ENCODE measurements at regions not wholly inside any gene's neighbourhood (a gene's known extent, or its start where the extent isn't known, plus 50 kb on each side); places are given as distances from the start of the nearest gene placed in this dataset.

DNA sequence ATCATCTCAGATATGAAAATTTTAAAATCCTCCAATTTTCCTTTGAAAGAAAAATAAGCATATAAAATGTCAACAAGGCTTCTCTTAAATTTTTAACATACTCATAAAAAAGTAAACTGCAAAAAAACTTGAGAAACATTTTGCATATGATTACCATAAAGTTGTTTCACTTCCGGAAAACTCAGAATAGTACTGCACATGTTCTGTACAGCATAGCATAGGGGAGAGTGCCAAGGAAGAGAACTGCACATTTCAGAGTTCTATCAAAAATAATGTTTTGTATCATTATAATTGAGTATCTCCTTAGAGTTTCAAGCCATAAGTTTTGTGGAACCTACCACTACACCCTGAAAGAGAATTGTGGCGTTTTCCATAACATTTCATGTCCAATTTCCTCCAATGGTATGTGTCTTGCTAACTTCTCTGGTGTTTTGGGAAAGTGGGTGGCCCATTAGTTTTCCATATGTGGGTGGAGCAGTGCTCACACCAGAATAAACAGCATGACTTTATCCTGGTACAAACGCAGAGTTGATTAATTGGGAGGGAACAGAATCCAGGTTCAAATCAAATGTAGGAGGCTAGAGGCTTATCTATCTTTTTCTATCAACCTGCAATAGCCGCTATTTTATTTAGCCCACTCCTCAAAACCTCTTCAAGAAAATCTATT is 430.9 kb downstream of the LMO4 start:
- intact Hi-C loops (cut with DNase I): no loop called here
- DNase-seq: no peak

DNA sequence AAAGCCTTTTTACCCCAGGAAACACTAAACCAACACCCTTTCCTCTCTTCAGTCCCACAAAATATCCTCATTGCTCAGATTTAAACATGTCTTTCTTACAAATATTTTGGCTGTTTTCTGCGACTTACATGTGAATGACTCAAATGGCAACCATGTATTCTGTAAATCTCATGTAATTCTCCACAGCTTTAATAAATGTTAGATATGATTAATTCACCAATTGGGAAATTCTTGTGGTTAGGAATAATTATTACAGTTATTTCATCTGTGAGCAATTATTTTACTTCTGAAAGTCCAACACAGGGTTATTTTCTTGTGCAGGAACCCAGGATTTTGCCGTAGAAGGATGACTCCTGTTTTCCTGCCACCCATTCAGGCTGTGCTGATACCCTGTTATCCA is 431.5 kb downstream of the LMO4 start:
- intact Hi-C loops (cut with DNase I): no loop called here
- no peak for DNase-seq

DNA sequence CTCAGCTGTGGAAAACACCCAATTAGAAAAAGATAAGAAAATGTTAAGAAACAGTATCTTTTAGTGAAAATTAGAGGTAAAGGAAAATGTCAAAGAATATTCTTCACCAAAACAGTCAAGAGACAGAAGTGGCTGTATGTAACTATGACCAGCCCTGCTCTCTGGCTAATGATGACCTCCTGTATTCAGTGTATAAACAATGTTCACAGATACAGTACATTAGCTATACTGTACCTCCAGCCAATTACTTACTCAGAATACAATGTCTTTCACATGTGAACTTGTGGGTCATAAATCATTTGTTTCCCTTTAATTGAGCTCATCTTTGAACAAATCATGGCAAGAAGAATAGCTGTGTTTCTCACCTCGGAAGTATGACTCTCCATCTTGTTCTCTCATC is 432.0 kb downstream of the LMO4 start:
- no peak for DNase-seq
- intact Hi-C loops (cut with DNase I): no loop called here

DNA sequence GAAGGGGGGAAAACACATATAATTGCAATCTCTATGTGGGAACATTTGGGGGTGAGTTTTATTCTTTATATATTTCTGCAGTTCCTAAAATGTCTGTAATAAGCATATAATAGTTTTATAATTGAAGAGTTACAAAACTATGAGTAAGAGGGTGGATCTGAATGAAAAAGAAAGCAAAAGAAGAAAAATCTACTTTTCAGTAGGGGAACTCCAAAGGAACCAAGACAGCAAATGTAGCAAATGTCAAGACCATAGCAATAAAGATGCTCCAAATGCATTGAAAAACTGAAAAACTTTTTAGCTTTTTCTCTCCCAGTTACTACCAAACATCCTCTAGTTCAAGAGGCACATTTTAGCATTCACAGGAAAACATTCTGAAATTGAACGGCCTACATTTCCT is 434.8 kb downstream of the LMO4 start:
- intact Hi-C loops (cut with DNase I): no loop called here

DNA sequence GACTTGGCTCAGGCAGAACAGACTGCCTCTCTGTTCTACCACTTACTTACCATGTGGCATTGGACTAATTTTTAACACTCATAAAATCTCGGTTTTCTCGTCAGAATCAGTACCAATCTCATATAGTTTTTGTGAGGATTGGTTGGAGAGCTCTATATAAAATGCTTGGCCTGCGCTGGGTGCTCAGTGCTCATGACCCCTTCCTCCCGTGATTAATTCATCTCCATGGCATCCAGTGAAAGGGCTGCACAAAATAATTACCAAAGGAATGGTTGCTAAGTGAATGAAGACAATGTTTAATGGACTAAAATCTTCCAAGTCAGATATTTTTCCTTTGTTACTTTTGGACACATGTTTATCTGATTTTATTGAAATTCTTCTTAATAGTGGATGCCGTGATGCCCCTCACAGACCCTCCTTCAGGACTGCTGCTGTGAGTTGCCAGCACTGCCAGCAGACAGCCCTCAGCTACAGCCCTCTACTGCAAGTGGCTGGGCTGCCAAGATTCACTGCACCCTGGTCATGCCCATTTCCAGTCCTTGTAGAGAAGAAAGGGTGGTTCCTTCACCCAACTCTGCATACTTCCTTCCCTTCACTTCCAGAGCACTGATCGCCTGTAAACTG is 436.5 kb downstream of the LMO4 start:
- intact Hi-C loops (cut with DNase I): no loop called here
- DNase-seq: no peak

More for the DNA sequence above, 434.8 kb downstream of the LMO4 start:
- no peak for DNase-seq

DNA sequence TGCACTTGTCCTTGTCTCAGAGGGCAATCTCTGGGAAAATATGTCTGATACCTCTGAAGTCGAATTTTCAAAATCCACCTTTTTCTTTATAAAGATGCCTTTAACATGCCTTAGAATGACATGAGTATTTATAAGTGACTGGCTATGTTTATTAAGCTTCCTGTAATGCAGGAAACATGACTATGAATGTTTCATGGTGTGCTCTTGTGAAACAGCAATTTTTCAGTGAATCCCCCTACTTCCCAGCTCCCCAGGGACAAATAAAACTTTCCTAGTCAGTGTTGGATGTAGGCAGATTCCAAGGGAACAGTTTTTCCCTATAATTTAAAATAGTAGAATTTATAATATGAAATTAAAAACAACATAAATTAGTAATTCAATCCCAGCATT is 437.0 kb downstream of the LMO4 start:
- intact Hi-C loops (cut with DNase I): no loop called here
- no peak for DNase-seq

DNA sequence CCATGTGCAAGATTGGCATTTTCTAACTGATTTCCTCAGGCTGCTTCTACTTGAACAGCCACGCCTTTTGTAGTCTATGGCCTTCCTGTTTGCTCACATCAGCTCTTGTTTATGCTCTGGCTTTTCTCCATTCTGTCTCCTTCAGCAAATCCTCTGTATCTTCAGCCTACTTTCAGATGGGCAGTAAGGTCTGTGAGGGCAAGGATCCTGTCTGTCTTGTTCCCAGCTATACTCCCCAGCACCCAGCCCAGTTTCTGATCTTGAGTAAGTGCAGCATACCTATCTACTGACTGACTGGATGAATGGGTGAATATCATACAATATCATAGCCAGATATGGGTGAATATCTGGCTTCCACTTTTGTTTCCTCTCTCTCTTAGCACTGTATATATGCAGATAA is 438.1 kb downstream of the LMO4 start:
- no peak for DNase-seq
- intact Hi-C loops (cut with DNase I): no loop called here

DNA sequence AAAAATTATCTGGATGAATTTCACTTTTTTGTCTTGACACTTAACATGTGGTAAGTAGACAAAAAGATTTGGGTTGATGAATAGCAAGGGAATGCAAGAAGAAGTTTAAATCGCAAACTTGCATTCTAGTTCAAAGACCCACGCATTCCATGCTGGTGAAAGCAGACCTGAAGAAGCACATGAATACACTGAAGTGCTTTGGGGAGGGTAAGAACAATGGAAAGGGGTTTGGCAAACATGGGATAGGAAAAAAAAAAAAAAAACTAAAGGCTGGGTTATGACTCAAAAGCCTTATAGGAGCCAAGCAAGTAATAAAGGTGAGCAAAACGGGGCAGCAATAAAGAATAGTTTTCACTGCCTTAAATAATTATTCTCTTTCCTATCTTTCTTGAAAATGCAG is 450.2 kb downstream of the LMO4 start:
- intact Hi-C loops (cut with DNase I): no loop called here
- no peak for DNase-seq

DNA sequence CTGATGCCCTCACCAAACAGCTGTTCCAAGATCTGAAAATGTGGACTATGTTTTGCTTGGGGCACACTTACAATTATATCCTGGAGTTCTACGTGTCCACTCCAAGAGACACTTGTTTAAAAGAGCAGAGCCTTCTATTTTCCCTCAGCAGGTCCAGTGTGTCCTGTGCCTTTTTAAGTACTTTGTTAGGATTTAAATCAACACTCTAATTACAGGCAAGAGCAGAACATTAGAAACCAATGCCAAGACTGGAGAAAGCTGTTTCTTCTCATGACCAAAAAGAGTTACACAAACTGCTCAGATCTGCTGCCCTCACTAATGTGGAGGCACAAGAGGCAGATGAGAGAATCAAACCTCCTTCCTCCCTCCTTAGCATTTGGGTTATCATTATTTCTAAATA is 452.9 kb downstream of the LMO4 start:
- DNase-seq: no peak
- intact Hi-C loops (cut with DNase I): no loop called here

DNA sequence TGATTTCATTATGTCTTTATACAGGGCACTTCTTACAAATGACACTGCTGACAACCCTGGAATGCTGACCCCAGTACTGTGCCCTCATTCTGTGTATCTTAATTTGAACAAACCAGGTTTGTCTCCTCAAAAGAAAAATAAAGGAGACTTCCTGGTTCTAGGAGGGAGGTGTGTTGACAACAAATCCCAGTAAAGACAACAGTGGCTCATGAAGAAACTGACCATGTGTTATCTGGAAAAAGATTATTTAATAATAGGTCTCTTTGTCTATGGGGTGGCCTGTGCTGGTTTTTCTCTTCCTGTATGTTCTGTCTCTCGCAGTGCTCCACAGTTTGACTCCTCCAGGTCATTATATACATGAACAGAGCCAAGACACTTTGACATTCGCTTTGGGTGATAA is 454.6 kb downstream of the LMO4 start:
- DNase-seq: no peak
- intact Hi-C loops (cut with DNase I): no loop called here

DNA sequence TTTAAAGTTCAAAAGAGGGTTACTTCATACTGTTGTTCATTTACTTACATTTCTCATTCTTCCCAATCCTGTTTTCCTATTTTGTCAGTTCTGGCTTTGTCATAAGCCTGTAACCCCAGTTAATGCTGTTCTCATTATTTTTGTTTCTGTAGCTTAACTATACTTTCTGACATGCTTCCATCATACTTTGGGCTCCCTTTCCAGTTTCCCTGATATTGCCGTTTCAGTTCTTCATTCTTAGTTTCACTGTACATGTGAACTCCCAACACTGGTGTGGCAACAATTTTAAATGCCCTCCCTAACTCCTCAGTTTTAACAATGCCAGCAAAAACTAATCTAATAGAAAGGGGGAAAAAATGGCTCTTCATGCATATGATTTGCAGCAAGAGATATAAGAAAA is 456.7 kb downstream of the LMO4 start:
- intact Hi-C loops (cut with DNase I): no loop called here
- no peak for DNase-seq

DNA sequence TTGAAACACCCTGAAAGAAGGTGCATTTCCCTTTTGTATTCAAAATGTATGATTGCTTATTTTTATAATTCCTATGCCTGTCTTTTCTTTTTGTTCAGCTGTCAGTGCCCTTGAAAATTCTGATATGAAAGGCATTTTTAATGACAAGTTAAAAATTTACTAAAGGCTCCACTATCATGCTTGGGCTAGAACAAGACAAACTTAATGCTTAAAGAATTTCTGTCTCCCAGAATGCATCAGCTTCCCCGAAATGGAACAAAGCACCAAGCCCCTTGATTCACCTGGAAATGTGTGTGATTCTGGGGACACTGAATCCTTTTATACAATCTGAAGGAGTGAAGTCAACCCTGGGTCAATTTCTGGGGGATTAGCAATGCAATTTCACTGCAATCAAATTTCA is 457.5 kb downstream of the LMO4 start:
- DNase-seq: no peak
- intact Hi-C loops (cut with DNase I): no loop called here

DNA sequence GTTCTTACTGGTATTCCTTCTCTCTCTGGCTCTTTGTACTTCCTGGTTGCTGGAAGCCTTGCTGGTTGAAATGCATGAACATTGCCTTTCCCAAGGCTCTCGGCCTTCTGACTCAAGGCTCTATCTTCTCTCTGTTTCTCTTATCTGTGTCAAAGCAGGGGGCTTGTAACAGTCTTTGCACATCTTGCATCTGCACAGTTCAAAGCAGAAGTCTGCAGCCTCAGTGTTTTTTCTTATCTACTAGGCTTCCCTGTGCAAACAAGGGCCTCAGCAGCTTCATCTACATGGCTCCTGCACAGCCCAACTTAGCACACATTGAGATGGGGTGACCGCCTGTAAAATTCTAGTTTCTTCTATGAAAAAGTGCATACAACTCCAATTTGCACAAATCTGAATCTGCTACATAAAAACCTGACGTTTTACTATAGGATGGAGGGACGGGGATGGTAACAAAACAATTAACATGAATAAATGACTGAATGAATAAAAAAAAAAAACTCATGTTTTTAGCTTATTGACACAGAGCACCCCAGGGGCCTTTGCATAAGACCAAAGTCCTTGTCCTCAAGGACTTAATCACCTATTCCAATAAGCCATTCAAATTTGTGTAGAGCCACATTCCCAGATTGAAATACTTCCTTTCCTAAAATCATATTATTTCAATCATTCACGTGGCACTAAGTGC is 458.3 kb downstream of the LMO4 start:
- intact Hi-C loops (cut with DNase I): no loop called here
- DNase-seq: no peak

DNA sequence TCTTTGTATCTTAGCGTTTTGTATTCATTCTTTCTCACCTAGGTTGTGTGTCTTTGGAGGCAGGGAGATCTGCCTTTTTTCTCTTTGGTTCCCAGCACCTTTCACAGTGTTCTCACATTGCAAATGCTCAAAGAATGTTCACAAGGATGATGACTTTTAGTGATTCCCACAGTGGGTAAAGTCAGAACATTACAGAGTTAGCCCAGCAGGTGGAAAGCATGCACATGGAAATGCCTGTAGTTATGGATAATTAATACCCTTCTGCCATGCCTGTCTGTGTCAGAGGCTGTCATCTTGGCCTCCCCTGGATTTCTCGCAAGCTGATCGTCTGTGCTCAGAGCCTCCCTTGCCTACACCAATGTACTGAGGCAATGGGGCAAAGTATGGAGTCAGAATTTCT is 458.9 kb downstream of the LMO4 start:
- intact Hi-C loops (cut with DNase I): no loop called here
- no peak for DNase-seq

DNA sequence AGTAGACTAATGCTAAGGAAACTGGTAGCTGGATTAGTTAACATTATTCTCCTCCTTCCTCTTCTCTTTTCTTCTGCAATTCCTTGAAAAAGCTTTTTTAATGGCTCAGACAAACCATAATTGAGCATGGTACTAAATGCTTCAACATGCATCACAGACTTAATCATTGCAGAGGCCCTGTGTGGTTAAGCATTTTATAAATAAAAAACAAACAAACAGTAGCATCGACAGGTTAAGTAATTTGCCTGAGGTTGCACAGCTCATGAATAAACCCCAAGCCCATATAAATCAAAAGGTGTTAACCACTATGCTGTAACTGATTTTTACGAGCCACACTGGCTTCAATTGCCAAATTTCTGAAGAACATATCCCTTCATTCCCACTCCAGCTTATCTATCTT is 462.1 kb downstream of the LMO4 start:
- DNase-seq: no peak
- intact Hi-C loops (cut with DNase I): no loop called here

DNA sequence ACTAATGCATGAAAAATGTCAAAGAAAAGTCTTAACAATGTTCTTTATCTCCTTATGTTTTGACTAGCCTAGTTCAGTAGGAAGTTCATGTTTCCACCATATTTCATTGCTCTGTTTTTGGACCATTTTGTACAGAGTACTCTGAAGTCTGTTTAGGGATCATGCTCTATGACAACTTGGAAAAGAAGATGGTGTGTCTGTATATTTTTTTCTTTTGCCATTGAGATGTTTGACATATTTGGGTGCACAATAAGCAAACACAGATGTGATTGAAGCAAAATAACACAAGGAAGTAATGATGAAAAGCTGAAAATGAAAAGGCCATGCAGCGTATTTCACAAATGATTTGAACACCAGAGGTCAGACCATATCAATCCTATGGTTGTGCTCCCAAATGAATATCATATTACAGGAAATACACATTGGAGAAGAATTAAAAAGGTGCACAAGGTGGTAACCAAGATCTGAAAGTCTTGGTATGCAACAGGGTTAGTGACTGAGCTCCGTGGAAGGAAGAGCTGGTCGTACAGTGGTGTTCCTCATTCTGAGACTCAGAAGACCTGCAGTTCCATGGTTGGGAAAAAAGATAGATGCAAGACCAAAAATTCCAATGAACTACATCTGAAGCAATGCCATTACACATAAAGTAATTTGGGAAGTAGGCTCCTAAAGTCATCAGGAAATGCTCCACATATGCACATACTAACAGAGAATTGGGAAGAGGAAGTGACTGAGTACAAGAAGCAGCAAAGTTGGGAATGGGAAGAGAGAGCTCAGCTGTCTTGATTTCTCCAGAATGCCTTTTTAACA is 463.5 kb downstream of the LMO4 start:
- DNase-seq: no peak
- intact Hi-C loops (cut with DNase I): no loop called here

DNA sequence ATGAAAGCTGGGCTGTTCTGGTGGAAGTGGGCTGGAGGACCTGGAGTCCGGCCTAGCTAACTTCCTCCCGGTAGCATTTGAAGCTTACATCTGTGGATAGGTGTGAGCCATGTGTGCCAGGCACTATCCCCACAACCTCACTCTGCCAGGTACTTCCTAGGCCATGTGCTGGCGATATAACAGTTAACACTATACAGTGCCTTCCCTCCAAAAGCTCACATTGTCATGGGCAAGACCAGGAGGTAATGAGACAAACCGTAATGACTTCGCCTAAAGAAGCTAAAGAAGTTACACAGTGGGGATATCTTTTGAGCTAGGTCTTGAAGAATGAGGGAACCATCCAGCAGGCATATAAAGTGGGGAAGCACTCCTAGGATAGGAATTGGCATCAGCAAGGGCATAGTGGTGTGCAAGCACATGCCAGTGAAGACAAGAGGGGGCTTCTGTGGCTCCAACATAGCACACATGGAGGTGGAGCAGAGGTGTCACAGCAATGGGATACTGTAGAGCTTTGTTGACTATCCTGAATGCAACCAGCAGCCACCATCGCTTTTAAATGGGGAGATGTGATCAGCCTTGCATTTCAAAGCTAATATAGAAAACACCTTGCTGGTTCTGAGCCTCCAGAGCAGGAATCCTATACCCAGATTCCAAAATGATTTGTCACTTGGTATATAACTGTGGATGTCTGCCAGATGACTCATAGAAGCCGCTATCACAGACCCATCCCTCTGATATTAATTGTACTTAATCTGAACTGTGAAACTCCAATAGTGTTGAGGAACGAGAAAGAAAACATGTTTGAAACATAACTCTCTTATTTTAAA is 466.3 kb downstream of the LMO4 start:
- no peak for DNase-seq
- intact Hi-C loops (cut with DNase I): no loop called here

DNA sequence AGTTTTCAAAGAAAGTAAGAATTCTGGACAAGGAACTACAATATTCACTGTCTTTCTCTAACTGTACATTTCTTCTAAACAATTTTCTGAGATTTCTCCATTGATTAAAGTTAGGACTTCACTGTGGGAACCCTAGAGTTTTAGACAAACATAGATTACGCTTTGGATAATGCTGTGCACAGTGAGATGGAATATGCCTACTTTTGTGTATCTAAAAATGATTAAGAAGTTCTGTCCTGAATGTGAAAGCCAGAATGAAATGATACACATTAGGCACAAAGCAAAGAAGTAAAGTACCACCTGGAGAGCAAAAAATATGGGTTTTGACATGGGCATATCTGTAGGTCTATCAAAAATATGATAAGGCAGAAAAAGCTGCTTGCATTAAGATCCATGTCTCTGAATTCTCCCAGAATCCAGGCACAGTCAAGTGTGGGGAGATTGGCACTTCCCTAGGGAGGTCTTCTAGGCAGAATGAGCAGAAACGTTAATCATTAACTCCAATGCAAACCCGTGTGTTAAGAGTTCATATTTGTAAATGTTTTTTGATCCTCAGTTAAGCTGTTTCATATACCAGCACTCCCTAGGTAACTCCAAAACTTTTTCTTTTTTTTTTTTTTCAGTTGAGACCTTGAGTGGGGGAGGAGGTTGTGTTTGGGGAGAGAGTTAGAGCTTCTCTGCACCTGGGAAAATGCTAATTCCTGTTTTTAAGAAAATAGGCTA is 467.1 kb downstream of the LMO4 start:
- DNase-seq: no peak
- intact Hi-C loops (cut with DNase I): no loop called here

DNA sequence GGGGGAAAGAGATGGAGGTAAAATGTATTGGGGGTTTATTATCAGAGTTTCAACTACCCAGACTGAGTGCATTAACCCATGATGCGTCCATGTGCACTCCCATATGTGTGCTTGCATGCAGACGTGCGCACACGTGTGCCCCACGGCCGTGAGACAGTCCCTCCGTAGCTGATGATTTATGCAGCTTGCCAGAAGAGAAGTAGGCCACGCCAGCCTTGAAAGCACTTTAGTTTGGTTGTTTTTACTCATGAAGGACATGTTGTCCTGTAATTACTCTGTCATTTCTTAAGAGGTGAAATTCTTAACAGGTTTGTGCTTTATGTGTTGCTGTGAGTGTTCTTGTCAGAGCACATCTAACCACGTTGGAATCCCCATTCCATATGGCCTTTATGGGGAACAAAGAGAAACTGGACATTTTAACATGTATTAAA is 467.8 kb downstream of the LMO4 start:
- intact Hi-C loops (cut with DNase I): no loop called here
- DNase-seq: no peak

DNA sequence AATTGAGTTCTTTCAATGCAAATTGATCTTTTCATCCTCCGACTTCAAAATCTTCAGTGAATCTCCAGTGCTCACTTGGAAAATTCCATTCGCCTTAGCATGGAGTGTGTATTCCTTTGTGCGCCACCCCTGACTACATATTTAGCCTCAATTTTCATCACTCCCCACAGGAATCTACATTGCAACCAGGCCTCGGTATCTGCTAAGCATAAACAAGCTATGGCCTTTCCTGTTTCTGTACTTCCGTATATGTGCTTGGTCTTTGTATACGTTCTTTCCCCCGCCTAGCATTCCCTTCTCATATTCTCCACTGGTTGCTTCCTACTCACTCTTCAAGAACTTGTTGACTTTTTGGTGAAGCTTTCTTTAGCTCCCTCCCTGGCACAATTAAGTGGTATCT is 470.8 kb downstream of the LMO4 start:
- intact Hi-C loops (cut with DNase I): no loop called here
- DNase-seq: no peak
